Osteocyte (in vitro differentiated cells): ENCODE measurements at regions not wholly inside any gene's neighbourhood (a gene's known extent, or its start where the extent isn't known, plus 50 kb on each side); places are given as distances from the start of the nearest gene placed in this dataset.

Experiments
- DNase-seq: peaks from one replicate; pipeline ENCODE4 v3.0.0; 2021; ENCODE audit warnings: mixed read lengths; ENCODE audit not compliant: unreplicated experiment; ENCODE audit errors: extremely low spot score
- H3K27ac Mint-ChIP-seq: one replicate; pipeline ENCODE4 v1.8.0; 2021; ENCODE audit warnings: mild to moderate bottlenecking, mixed read lengths; ENCODE audit not compliant: unreplicated experiment
- H3K27me3 Mint-ChIP-seq: one replicate; pipeline ENCODE4 v1.8.0; 2021; ENCODE audit warnings: mixed read lengths; ENCODE audit not compliant: unreplicated experiment
- H3K36me3 Mint-ChIP-seq: one replicate; pipeline ENCODE4 v1.8.0; 2021; ENCODE audit warnings: mixed read lengths; ENCODE audit not compliant: unreplicated experiment
- H3K4me1 Mint-ChIP-seq: one replicate; pipeline ENCODE4 v1.8.0; 2021; ENCODE audit warnings: mixed read lengths; ENCODE audit not compliant: unreplicated experiment
- H3K4me3 Mint-ChIP-seq: one replicate; pipeline ENCODE4 v1.8.0; 2021; ENCODE audit warnings: mild to moderate bottlenecking, moderate library complexity, mixed read lengths; ENCODE audit not compliant: unreplicated experiment
- H3K9me3 Mint-ChIP-seq: one replicate; pipeline ENCODE4 v1.8.0; 2021; ENCODE audit warnings: mixed read lengths; ENCODE audit not compliant: unreplicated experiment
- TF ChIP-seq, protein P1 (sequence below): fragments of 200-600 bp; sonication (generic); IDR thresholded peaks from 2 replicates; pipeline ENCODE4 v1.5.0; 2021; ENCODE audit warnings: antibody characterized with exemption, mild to moderate bottlenecking, moderate library complexity

DNA sequence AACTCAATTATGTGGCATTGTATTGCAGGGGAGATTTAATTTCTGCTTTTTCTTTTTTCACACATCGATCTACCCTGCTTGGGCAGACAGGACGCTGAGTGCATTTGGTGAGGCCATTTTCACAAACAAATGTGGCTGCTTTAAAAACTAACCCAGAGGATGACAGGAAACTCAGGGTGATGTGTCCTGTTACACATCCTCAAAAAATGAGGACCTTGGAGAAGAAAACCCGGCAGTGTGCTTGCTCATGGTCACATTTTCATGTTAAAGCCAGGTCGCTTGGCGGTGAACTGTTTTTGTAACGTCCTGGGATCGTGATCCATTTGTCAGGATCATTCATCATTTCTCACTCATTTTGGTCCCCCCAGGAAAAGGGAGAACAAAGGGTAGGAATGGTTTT is 478.3 kb upstream of the ADAMTS16 start:
- H3K27ac Mint-ChIP-seq: no peak overlapping the region
- no peak for DNase-seq
- TF ChIP-seq, protein P1, sequence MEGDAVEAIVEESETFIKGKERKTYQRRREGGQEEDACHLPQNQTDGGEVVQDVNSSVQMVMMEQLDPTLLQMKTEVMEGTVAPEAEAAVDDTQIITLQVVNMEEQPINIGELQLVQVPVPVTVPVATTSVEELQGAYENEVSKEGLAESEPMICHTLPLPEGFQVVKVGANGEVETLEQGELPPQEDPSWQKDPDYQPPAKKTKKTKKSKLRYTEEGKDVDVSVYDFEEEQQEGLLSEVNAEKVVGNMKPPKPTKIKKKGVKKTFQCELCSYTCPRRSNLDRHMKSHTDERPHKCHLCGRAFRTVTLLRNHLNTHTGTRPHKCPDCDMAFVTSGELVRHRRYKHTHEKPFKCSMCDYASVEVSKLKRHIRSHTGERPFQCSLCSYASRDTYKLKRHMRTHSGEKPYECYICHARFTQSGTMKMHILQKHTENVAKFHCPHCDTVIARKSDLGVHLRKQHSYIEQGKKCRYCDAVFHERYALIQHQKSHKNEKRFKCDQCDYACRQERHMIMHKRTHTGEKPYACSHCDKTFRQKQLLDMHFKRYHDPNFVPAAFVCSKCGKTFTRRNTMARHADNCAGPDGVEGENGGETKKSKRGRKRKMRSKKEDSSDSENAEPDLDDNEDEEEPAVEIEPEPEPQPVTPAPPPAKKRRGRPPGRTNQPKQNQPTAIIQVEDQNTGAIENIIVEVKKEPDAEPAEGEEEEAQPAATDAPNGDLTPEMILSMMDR: no peak
- peaks cover 8% of the 10 kb centered on the region for H3K9me3 Mint-ChIP-seq
- H3K4me1 Mint-ChIP-seq: no peaks in the 10 kb centered on the region
- H3K27me3 Mint-ChIP-seq: no peaks in the 10 kb centered on the region
- no peak overlapping the region for H3K4me3 Mint-ChIP-seq
- H3K36me3 Mint-ChIP-seq: no peaks in the 10 kb centered on the region

DNA sequence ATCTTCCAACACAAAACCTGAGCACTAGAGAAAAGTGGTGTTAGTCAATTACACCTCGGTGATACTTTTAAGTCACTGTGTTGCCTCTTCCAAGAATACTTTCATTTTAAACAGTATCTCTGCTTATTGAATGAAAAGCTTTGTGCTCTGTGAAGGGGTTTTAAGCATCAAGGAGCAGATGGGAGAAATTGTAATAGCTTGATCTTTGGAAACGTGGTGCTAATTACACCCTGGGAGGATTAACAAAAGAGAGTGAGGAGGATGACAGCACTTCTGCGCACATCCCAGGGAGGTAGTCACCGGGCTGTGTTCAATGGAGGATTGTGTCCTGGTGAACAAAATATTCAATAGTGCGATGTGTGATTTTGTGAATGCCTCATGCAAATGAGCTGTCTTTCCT is 477.4 kb upstream of the ADAMTS16 start:
- Mint-ChIP-seq H3K9me3 (peaks cover 8% of the 10 kb centered on the region), H3K4me3 (no peak overlapping the region), H3K36me3 (no peaks in the 10 kb centered on the region), H3K27ac (no peak overlapping the region), H3K27me3 (no peaks in the 10 kb centered on the region), H3K4me1 (no peaks in the 10 kb centered on the region)
- DNase-seq: no peak
- TF ChIP-seq, protein P1: no peak

DNA sequence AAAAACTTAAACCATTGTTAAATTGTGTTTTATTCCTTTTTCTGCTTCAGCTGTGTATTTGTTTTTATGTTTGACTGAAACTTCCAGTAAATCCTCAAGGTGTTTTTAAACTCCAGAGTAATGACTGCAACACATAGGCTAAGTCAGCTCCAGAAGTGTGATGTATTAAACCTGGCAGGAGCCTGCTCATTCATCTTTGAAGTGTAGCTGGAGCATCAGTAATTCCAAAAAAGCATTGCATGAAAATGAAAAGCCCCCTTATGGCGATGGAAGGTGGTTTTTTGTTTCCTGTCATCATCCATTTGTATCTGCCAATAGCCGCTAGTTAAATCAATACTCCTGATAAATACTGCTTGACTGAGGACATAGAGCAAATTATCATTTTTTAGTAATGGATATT is 474.2 kb upstream of the ADAMTS16 start:
- Mint-ChIP-seq H3K4me1 (no peaks in the 10 kb centered on the region), H3K27ac (no peak overlapping the region), H3K27me3 (no peaks in the 10 kb centered on the region), H3K9me3 (no peaks in the 10 kb centered on the region), H3K36me3 (no peaks in the 10 kb centered on the region), H3K4me3 (no peak overlapping the region)
- DNase-seq: no peak
- TF ChIP-seq, protein P1: no peak

DNA sequence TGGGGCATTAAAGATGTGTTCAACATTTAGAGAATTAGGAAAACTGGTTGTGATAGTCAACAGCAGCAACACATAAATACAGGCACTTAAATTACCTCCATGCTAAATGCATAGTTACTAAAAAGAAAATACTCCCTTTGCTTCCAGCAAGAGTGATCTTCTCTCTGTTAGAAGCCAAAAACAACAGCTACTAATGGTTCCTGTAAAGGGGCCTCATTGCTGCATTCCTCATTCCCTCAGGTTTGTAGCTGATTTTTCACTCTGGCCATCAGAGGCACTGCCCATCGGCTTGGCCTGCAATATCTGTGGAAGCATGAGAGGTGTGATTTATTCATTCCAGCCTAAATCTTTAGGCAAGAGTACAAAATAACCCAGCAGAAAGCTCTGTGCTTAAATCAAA is 466.0 kb upstream of the ADAMTS16 start:
- Mint-ChIP-seq H3K27ac (no peak overlapping the region), H3K36me3 (no peaks in the 10 kb centered on the region), H3K4me3 (no peak overlapping the region), H3K9me3 (no peaks in the 10 kb centered on the region), H3K27me3 (no peaks in the 10 kb centered on the region), H3K4me1 (peaks cover 7% of the 10 kb centered on the region)
- TF ChIP-seq, protein P1: no peak
- no peak for DNase-seq

DNA sequence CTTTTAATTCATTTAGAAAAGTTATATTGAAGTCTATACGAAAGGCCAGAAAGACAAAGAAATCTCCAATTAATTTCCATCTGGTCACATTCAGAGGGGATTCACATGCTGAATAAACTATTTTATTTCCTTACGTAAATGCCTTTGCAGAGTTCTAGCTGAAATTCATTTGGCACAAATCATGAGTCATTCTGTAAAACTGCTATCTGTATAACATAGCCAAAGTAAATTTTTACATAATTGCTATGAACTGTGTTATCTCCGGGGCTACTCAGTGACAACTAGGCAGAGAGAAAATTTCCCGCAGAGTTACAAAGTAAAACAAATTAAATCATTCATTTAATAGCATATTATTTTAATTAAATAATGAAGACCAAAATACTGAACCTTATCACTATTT is 463.2 kb upstream of the ADAMTS16 start:
- peaks cover 7% of the 10 kb centered on the region for H3K4me1 Mint-ChIP-seq
- TF ChIP-seq, protein P1: no peak
- H3K4me3 Mint-ChIP-seq: no peak overlapping the region
- H3K27ac Mint-ChIP-seq: no peak overlapping the region
- DNase-seq: no peak
- H3K36me3 Mint-ChIP-seq: no peaks in the 10 kb centered on the region
- H3K9me3 Mint-ChIP-seq: peaks cover 12% of the 10 kb centered on the region
- H3K27me3 Mint-ChIP-seq: no peaks in the 10 kb centered on the region
